HG03159 (cell line): ENCODE measurements at regions not wholly inside any gene's neighbourhood (a gene's known extent, or its start where the extent isn't known, plus 50 kb on each side); places are given as distances from the start of the nearest gene placed in this dataset.

Experiments
- ATAC-seq: cut with Tn5 transposase; IDR thresholded peaks from one replicate; pipeline ENCODE4 v1.9.1; 2021; ENCODE audit warnings: mild to moderate bottlenecking, moderate library complexity; ENCODE audit not compliant: unreplicated experiment

DNA sequence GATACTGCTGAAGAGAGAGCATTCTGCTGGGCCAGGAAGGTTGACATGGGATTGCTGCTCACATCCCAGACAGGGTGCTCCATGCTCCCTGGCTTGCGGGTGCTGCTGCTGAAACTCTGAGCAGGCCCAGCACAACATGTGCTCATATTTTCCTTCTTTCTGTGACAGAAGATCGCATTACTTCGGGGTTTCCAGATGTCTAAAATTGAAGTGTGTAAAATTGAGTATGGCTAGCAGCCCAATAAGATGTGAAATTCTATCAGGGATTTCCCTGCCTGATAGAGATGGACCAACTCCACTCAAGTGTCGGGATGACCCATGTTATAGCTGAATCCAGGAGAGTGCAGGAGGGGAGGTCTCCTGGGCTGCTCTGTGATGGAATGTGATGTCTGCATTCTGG, 55.6 kb upstream of the KL start:
- ATAC-seq: no peak

DNA sequence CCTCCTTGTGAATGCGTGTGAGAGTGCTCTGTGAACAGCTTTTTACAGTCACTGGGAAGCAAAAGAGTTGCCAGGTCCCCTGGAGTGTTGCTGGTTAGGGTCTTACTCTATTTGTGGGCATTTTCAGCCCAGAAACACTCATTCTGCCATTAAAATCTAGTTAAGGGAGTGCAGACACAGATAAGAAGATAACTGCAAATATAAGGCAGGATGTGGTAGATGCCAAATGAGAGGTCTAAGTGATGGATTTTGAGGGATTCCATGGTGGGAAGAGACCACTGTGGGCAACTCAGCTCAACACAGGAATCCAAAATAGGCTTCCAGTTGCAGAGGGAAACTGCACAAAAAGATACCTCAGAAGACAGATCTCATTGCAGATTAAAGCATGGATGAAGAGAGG, 54.5 kb upstream of the KL start:
- ATAC-seq: no peak

DNA sequence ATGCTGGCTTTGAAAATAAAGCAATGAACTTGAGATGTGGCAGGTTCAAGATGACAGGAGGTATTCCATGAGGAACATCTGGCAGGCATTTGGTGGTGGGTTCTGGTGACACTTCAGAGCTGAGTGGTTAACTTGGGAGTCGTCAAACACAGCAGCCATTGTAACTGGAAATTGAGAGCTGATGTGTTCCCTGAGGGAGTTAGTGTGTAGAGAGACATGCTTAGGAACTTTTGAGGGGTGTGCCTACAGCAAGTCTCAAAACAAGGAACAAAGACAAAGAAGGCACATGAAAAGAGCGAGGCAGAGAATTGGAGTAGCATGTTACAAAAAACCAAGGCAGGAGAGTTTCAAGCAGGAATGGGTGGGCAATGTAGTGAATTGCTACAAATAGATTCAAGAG, 53.9 kb upstream of the KL start:
- no peak for ATAC-seq

DNA sequence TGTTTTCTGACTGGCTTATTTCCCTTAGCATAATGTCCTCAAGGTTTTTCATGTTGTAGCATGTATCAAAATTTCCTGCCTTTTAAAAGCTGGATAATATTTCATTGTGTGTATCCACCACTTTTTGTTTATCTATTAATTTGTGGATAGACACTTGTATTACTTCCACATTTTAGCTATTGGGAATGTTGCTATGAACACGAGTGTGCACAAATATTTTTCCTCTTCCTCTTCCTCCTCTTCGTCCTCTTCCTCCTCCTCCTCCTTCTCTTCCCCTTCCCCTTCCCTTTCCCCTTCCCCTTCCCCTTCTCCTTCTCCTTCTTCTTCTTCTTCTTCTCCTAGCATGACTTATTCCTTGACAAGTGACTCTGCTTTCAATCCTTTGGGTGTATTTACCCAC, 51.2 kb upstream of the KL start:
- ATAC-seq: no peak
